HG02759 (cell line): ENCODE measurements at regions not wholly inside any gene's neighbourhood (a gene's known extent, or its start where the extent isn't known, plus 50 kb on each side); places are given as distances from the start of the nearest gene placed in this dataset.

Experiments
- ATAC-seq: cut with Tn5 transposase; IDR thresholded peaks from one replicate; pipeline ENCODE4 v1.9.1; 2021; ENCODE audit warnings: mild to moderate bottlenecking, moderate library complexity; ENCODE audit not compliant: unreplicated experiment

- ATAC-seq = peak; percentile 48
These were observed 666.4 kb upstream of the ZEB2 start for GRCh38 chr2:145186303-145186702.

DNA sequence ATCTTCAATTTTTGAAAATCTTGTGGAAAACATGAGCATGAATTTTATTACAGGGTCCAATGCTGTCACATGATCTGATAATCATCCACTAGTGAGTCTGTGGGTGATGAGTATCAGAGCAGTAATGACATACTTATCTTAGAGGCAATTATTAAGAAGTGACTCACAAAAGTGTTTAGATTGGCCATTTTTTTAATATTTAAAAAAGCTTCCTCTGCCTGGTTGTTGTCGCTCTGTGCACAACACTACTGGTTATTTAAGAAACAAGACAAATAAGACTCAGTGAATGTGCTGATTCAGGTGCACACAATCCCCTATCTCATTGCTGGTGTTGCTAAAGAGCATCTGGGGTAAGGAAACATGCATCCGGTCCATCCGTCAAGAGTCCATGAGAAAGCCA lies 665.8 kb upstream of the ZEB2 start:
- ATAC-seq = no peak

DNA sequence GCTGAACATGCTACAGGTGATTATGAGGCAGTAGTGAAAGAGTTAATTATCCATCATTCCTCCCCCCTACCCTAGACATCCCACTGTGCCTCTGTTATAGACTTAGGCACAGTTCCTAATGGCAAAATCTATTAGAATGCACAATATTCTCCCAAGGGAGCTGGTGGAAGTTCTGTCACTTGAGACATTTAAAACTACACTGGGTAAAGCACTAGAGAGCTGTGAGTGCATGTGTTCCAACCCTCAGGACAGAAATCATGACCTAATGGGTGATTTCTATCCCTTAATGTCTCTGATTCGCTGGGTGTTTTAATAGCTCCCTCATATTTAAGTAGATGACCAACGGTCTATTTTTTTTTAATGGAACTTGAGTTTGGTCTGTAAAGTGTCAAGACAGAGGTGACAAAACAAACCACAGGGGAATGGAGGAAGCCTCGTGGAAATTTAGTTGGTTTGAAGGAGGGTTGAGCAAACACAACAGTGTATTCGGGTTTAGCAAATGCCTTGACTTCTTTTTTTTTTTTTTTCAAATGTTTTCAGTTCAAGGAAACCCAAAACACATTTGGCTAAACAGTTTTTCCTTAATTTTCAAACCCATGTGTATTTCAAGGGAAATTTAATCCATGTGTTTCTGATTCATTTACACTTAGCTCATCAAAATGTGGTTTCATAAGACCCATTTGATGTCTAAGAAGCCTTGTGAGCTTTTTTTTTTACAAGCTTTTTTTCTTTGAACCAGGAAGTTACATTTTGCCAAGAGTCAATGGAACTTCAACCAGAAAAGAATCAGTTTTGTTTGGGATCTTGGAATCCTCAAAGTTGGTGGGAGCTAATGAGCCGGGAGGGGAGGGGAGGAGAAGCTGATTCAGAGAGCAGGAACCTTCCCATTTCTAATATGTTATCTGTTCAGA lies 665.1 kb upstream of the ZEB2 start:
- ATAC-seq = no peak

DNA sequence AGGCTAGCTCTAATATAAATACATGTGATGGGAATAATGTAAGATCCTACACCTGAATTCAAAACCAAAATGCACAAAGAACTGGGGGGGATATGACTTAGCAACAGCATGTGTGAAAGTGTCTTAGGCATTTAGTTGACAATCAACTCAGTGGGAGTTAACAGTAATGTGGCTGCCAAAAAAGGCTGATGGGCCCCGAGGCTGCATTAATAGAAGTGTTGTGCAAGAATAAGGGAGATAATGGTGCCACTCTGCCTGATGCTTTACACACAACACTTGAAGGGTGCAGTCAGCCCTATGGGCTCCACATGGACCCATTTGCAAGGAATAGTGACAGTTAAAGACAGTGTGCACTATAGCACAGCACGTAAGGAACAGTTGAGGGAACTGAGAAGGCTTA lies 649.4 kb upstream of the ZEB2 start:
- ATAC-seq = no peak

GRCh38 chr2:145168091-145168490 lies 648.2 kb upstream of the ZEB2 start:
- no peak for ATAC-seq

DNA sequence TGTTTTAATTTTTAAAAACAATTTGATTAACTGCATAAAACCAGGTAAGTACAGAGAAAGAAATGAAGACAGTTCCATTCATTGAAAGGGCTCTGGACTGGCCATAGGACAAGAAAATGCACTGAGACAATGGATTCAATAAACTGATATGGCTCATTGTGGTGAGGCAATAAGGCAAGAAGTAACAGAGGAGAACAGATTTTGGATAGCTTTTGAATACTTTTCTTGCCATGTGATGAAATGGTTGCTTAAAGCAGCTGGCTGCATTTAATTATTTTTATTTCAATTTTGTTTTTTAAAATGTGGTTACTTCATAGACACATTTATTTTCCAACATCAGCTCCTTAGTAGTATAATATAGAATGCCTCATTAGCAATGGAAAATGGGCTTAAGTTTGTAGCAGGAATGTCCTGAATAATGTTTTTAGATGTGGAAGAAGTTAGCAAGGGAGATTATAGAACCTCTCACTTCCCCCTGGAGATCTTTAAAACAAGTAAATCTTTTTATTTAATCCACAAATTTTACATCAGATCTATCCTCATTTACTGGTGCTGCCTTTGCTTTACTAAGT lies 646.9 kb upstream of the ZEB2 start:
- ATAC-seq = no peak

DNA sequence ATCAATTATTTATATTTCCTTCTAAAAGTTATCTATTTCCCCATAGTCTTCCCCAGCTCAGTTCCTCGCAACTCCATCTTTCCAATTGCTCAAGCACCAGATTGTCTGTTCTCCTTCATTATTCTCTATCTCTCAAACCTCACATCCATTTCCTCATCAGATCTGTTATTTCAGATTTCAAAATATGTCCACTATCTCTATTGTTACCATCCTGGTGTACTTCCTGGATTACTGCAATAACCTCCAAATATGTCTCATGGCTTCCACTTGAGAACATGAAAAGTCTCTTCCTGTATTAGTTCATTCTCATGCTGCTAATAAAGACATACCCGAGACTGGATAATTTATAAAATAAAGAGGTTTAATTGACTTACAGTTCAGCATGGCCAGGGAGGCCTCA lies 641.7 kb upstream of the ZEB2 start:
- ATAC-seq = no peak

GRCh38 chr2:145160855-145161254 lies 640.9 kb upstream of the ZEB2 start:
- no peak for ATAC-seq

- ATAC-seq = no peak
These were observed 639.8 kb upstream of the ZEB2 start for GRCh38 chr2:145159676-145160075.

- ATAC-seq = no peak
These were observed 638.0 kb upstream of the ZEB2 start for GRCh38 chr2:145157741-145158591.

DNA sequence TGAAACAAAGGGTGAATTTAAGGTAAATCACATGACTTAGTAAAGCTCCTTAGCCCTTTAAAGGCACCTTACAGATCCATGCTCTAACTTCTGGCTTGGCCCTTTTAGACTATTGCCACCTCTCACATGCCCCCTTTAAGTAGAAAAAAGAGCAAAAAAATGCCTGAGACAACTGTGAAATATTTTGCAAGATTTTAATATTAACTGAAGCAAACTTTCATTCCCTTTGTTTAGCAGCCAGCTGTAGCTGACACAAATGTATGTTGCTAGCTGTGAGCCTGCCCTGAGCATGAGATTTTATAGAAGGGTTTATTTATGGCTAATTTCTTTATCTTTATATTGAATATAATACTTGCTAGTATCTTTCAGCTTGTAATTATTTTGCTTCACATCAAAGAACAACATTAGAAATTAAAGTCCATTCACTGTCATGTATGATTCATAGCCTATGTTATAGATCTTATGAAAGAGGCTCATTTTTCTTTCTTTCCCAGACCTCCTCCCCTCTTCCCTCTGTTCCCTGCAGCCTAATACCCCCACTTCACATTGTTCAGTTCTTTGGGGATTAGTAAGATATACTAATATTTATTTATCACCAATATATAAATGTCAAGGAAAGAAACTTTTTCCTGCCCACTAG lies 637.2 kb upstream of the ZEB2 start:
- no peak for ATAC-seq

GRCh38 chr2:145156199-145156598 lies 636.3 kb upstream of the ZEB2 start:
- no peak for ATAC-seq

GRCh38 chr2:145155196-145155595 lies 635.3 kb upstream of the ZEB2 start:
- ATAC-seq = no peak

GRCh38 chr2:145154731-145155130 lies 634.8 kb upstream of the ZEB2 start:
- ATAC-seq = no peak

- no peak for ATAC-seq
These were observed 626.8 kb upstream of the ZEB2 start for GRCh38 chr2:145146691-145147090.

DNA sequence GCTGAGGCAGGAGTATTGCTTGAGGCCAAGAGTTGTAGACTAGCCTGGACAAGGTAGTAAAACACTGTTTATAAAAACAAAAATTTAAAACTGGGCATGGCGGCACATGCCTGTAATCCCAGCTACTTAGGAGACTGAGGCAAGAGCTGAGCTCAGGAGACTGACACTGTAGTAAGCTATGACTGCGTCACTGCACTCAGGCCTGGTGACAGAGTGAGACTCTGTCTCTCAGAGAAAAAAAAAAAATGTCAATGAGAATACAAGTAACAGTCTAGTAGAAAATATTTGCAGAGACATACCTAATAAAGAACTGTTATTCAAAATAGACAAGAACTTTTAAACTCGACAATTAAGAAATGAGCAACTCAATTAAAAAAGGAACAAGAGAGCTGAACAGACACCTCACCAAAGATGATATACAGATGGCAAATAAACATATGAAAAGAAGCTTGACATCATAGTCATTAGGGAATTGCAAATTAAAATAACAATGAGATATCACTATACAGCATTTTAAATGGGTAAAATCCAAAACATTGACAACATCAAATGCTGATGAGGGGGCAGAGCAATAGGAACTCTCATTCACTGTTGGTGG lies 624.3 kb upstream of the ZEB2 start:
- no peak for ATAC-seq

DNA sequence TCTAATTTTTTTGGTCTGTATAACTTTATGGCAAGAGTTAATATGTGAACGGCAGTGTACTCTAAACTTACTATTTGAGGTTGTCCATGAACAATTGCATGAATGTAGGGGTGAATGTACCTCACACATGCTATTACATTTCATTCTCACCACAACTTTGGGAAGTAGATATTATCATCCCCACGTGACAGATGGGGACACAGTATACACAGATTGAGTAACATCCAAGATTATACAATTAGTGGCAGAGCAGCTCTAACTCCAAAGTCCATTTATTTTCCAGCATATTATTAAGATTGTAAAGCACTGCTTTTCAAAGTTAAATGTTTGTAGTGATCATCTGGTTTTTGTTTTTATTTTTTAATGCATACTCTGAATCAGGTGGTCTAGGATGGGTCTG lies 622.1 kb upstream of the ZEB2 start:
- ATAC-seq = no peak

GRCh38 chr2:145140658-145141057 lies 620.7 kb upstream of the ZEB2 start:
- ATAC-seq = no peak

- ATAC-seq = no peak
These were observed 618.7 kb upstream of the ZEB2 start for GRCh38 chr2:145138626-145139025.

DNA sequence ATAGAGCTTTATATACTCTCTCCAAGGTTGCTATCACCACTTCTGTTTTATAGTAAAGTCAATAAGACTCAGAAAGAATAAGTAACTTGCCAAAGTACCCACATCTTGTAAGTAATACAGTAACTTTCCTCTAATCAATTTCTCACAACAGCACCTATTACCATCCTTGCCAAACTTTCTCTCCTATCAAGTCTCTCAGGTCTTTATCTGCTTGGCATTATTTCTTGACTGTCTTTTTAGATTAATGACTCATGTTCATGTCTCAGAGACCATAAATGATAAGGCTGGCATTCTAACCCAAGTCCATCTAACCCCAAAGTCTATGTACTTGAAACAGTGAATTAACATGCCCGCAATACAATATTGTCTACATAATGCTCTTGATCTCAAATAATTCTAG lies 618.0 kb upstream of the ZEB2 start:
- no peak for ATAC-seq

- no peak for ATAC-seq
These were observed 617.3 kb upstream of the ZEB2 start for GRCh38 chr2:145137211-145137610.
